Hematopoietic multipotent progenitor cell treated with erythropoietin and hydrocortisone succinate and interleukin-3 and kit ligand, for 17 days (in vitro differentiated cells): ENCODE measurements at regions not wholly inside any gene's neighbourhood (a gene's known extent, or its start where the extent isn't known, plus 50 kb on each side); places are given as distances from the start of the nearest gene placed in this dataset.

Source experiments
- DNase-seq: peaks from one replicate; pipeline ENCODE4 v3.0.0-alpha.2; 2015; ENCODE audit warnings: low spot score

GRCh38 chr2:129580001-129580400 is 399.5 kb upstream of the RAB6C start:
- DNase-seq = no peak

DNA sequence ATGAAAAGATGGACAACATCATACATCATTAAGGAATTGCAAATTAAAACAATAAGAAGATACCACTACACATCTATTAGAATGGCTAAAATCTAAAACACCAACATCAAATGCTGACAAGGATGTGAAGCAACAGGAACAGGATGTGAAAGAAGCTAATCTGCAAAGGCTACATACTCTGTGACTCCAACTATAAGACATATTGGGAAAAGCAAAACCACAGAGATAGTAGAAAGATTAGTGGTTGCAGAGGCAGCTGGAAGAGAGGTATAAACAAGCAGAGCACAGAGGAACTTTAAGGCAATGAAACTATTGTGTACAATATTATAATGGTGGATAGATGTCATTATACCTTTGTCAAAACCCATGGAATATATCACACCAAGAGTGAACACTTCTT is 393.7 kb upstream of the RAB6C start:
- no peak for DNase-seq

DNA sequence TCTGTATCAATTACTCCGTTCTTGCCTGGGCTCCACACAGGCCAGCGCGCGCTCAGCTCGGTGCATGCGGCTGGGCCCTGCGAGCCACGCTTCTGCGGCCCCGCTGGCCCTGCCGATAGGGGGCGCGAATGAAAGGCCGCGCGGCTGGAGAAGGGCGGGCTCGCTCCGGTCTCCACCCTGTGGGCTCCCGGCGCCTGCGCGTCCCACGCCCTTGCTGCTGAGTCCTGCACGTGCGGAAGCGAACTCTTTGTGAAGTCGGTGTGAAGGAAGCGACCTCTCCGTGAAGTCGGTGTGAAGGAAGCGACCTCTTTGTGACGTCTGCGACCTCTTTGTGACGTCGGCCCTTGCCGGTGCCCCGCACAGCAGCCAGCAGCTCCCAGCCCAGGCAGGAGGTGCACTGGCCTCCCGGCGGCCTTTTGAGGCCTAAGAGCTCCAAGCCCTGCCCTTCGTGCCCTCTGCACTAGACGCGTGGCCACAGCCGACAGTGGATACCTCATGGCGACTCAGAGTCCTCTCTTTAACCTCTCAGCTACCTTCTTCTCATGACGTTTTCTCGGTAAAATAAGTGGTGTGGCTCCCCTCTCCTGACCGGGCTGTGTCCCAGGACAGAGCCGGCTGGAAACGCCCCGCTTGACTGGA is 391.9 kb upstream of the RAB6C start:
- no peak for DNase-seq

- no peak for DNase-seq
Observed at GRCh38 chr2:129604560-129604959, 374.9 kb upstream of the RAB6C start.

GRCh38 chr2:129605646-129606045 is 373.8 kb upstream of the RAB6C start:
- no peak for DNase-seq

- DNase-seq = no peak
Observed at GRCh38 chr2:129606496-129607270, 372.8 kb upstream of the RAB6C start.

GRCh38 chr2:129609224-129609623 is 370.2 kb upstream of the RAB6C start:
- no peak for DNase-seq

GRCh38 chr2:129610766-129611165 is 368.7 kb upstream of the RAB6C start:
- DNase-seq = no peak

DNA sequence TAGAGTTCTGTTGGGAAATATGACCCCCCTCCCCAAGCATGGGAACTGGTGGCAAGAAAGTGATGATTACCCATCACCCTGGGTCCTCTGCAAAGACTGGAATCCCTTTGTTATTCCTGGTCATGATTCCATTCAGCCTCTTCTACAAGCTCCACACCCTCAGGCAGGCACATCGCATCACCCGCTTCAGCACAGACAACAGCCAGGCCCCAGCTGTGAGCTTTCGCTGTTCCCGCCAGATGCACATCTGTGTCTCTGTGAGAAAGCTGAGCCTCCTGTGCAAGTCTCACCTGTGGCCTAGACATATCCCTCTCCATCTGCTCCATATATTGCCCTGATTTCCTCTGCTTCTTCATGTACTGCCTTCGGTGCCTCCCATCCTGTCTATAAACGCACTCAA is 368.0 kb upstream of the RAB6C start:
- DNase-seq = no peak

- no peak for DNase-seq
Observed at GRCh38 chr2:129619471-129619870, 360.0 kb upstream of the RAB6C start.

GRCh38 chr2:129620411-129620810 is 359.1 kb upstream of the RAB6C start:
- DNase-seq = no peak

GRCh38 chr2:129623783-129624182 is 355.7 kb upstream of the RAB6C start:
- no peak for DNase-seq

DNA sequence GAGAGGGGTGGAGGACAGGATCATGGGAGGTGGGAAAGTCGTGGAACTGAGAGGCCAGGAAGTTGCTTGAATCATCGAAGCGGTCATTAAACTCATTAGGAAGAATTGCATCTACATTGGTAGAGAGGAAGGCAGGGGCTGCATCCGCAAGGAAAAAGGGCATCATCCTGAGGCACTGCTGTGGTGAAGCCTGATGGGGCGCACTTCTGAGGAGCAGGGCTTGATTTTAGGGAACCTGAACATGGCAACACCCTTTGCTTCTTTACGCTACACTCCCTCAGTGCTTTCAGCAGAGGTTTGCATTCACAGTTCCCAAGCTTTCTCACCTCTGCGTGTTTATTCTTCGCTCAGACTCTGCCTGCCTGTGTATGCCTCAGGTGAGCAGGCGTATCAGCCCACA is 352.0 kb upstream of the RAB6C start:
- no peak for DNase-seq

- DNase-seq = no peak
Observed at GRCh38 chr2:129636692-129637091, 342.8 kb upstream of the RAB6C start.

DNA sequence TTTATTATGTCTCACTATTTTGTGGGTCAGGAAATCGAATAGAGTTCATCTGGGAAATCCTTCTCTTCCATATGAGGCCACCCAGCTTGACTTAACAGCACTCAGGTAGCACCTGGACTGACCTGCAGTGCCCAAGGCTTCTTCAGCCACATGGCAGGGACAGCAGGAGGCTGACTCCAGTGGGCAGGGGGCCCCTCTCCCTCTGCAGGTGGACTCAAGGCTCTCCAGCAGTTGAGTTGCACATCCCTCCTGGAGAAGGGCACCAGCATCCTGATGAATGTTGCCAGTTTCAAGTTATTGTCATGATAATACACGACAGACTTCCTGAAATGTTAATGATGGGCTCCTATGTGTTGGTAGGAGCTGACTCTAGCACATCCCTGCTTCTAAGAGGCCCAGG is 338.1 kb upstream of the RAB6C start:
- DNase-seq = no peak

GRCh38 chr2:129642526-129643043 is 336.9 kb upstream of the RAB6C start:
- no peak for DNase-seq

DNA sequence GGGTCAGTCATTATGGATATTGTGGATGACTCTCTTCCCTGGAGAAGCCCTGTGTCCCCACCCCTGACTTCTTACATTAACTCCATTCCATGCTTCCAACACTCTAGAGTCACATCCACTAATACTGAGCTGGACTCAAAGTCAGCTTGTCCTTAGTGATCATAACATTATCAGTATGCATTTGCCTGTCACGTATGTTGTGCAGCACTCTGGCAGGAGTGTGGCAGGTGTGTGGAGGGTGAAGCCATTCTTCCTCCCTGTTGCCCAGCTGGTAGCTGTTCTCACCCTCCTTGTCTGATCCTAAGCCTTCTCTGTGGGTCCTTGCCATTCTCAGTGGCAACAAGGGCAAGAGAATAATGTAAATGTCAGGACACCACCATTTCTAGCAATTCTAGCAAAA is 334.1 kb upstream of the RAB6C start:
- DNase-seq = no peak

DNA sequence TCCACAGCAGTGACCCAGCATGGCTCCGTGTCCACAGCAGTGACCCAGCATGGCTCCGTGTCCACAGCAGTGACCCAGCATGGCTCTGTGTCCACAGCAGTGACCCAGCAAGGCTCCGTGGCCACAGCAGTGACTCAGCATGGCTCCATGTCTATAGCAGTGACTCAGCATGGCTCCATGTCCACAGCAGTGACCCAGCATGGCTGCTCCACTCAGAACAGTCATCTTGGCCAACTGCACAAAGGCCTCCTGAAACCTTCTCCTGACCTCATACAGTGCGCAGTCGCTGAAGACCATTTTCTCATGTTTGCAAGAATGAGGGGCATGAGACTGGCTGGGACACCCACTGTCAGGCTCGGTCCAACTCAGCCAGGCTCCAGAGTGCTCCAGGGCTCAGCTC is 333.4 kb upstream of the RAB6C start:
- DNase-seq = no peak

GRCh38 chr2:129653246-129653645 is 326.2 kb upstream of the RAB6C start:
- no peak for DNase-seq

- DNase-seq = no peak
Observed at GRCh38 chr2:129654331-129654730, 325.1 kb upstream of the RAB6C start.

DNA sequence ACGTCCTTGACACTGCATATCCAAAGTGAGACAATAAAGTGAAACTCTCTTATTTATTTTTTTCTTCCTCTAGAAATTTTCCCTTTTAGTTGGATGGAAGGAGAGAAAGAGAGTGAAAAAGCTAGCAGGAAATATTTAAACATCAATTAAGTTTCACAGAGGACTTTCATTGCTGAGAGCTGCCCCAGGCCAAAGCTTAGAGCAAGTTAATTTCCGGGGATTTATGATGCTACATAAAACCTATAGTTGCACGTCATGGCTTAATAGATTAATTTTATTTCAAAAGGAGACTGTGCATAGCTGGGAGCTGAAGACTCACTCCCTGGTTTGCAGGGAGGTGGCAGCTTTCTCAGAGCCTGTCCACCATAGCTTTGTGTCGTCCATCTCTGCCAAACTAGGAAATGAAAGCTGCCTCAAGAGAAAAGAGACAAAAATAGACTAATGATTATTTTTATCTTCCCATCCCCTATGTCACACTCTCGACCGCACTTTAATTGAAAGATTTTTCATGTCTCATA is 323.3 kb upstream of the RAB6C start:
- no peak for DNase-seq

GRCh38 chr2:129658430-129658829 is 321.0 kb upstream of the RAB6C start:
- DNase-seq = no peak

GRCh38 chr2:129661935-129662334 is 317.5 kb upstream of the RAB6C start:
- DNase-seq = no peak
